Activated naive CD4-positive, alpha-beta T cell treated with anti-CD3 and anti-CD28 coated beads, Interleukin-2, amount 10 ng/mL, durations not matched to agents 7 days and 5 days (primary cell): ENCODE measurements at regions not wholly inside any gene's neighbourhood (a gene's known extent, or its start where the extent isn't known, plus 50 kb on each side); places are given as distances from the start of the nearest gene placed in this dataset.
"Not testable (repeated sequence)": the region's sequence is repeated elsewhere in the genome, so short reads cannot be mapped to it uniquely, and the experiment has no call there.

Source experiments
- CTCF ChIA-PET: fragments of 350-600 bp; sonication (Branson Sonifier 250); formaldehyde crosslinking; loops from one replicate; lab custom pipeline; 2021; ENCODE audit warnings: antibody characterized with exemption; lab: Charles Lee
- DNase-seq: peaks from one replicate; pipeline ENCODE4 v3.0.0-alpha.2; 2020
- H3K27ac Mint-ChIP-seq: one replicate; pipeline ENCODE4 v1.8.0; 2021; ENCODE audit warnings: mild to moderate bottlenecking, moderate library complexity, mixed read lengths
- H3K27me3 Mint-ChIP-seq: one replicate; pipeline ENCODE4 v1.8.0; 2021; ENCODE audit warnings: mild to moderate bottlenecking, mixed read lengths
- H3K36me3 Mint-ChIP-seq: one replicate; pipeline ENCODE4 v1.8.0; 2021; ENCODE audit warnings: mixed read lengths
- H3K4me1 Mint-ChIP-seq: one replicate; pipeline ENCODE4 v1.8.0; 2021; ENCODE audit warnings: mixed read lengths
- H3K4me3 Mint-ChIP-seq: one replicate; pipeline ENCODE4 v1.8.0; 2021; ENCODE audit warnings: mild to moderate bottlenecking, moderate library complexity, mixed read lengths
- H3K9me3 Mint-ChIP-seq: one replicate; pipeline ENCODE4 v1.8.0; 2021; ENCODE audit warnings: mixed read lengths

DNA sequence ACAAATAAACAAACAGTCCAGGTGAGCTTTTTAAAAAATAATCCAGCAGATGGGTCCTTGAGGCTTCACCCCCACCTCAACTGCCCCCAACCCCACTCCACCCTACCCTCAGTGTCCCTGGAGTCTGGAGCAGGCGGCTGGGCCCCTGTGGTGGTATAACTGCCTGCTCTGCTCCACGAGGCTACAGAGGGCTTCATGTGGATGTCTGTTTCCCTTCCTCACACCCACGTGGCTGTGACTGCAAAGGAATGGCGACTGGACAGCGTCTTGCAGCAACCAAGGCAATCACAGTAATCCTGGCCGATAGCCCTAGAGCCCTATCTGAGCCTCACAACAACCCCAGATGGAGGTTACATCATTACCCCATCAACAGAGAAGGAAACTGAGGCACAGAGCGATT, 76.5 kb downstream of the SLC2A10 start:
- H3K9me3 Mint-ChIP-seq = no peaks in the 10 kb centered on the region
- H3K27ac Mint-ChIP-seq = no peak overlapping the region

DNA sequence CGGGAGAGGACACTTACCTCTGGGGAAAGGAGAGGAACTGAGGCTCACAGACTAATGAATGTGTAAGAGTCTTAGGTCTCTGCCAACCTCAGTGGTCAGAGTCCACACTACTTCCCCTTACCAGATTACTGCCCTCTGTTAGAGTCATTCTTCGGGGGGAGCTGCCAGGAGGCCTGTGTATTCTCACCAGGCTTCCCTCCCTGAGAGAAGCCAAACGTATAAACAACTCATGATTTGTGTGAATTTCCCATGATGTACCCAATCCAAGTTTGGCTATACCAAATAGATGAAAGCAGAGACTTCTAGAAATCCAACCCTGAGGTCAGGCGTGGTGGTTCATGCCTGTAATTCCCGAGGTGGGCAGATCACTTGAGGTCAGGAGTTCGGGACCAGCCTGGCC, 77.1 kb downstream of the SLC2A10 start:
- no peaks in the 10 kb centered on the region for H3K4me1 Mint-ChIP-seq
- peaks cover 12% of the 10 kb centered on the region for H3K27me3 Mint-ChIP-seq
- CTCF ChIA-PET = no interaction called here
- no peaks in the 10 kb centered on the region for H3K36me3 Mint-ChIP-seq
- no peak for DNase-seq
- H3K27ac Mint-ChIP-seq = no peak overlapping the region
- H3K9me3 Mint-ChIP-seq = no peaks in the 10 kb centered on the region
- no peak overlapping the region for H3K4me3 Mint-ChIP-seq

More for the DNA sequence above, 76.5 kb downstream of the SLC2A10 start:
- Mint-ChIP-seq H3K27me3 (peaks cover 12% of the 10 kb centered on the region), H3K4me3 (no peak overlapping the region), H3K36me3 (no peaks in the 10 kb centered on the region), H3K4me1 (no peaks in the 10 kb centered on the region)
- CTCF ChIA-PET = no interaction called here
- no peak for DNase-seq

DNA sequence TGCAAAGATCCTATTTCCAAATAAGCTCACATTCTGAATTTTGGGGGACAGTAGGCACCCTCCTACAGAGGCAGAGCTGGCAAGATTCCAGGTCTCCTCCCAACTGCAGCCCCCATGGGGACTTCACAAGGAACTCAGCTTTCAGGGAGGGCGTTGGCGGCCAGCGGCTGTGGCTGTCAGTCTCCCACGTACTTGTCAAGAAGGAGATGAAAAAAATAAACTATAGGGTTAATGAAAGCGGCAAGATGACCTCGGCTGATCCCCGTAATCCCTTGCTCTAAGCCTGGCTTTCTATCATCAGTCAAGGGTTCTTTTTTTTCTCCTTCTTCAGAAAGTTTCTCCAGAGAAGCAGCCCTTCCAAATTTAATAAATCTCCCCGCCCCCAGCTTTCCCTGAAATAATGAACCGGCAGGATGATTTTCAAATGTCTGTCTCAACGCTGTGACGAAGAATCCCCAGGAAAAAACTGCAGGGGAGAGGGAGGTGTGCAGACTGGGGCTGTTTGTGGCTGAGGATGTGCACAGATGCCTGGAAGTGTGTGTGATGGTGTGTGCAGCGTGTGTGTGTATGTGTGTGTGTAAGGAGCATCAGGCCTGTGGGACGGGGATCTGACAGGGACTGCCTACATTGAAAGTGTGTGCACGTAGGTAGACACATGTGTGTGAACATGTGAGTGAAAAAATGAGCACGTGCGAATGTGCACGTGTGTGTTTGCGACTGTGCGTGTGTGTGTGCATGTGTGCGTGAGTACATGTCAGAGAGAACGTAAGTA, 78.7 kb downstream of the SLC2A10 start:
- Mint-ChIP-seq H3K4me1 (no peaks in the 10 kb centered on the region), H3K27me3 (peaks cover 16% of the 10 kb centered on the region), H3K4me3 (no peak overlapping the region), H3K27ac (no peak overlapping the region), H3K9me3 (no peaks in the 10 kb centered on the region), H3K36me3 (no peaks in the 10 kb centered on the region)
- no peak for DNase-seq
- CTCF ChIA-PET = no interaction called here

DNA sequence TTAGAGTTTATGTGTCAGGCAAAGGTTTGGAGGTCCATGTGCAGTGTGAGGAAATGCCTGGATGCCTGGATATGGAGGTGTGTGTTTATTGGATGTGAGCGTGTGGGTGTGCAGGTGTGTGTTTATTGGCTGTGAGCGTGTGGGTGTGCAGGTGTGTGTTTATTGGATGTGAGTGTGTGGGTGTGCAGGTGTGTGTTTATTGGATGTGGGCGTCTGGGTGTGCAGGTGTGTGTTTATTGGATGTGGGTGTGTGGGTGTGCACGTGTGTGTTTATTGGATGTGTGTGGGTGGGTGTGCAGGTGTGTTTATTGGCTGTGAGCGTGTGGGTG, 79.3 kb downstream of the SLC2A10 start:
- peaks cover 14% of the 10 kb centered on the region for H3K27me3 Mint-ChIP-seq
- CTCF ChIA-PET, H3K4me1 Mint-ChIP-seq, H3K4me3 Mint-ChIP-seq, H3K9me3 Mint-ChIP-seq, H3K36me3 Mint-ChIP-seq, DNase-seq, H3K27ac Mint-ChIP-seq: not testable (repeated sequence)

DNA sequence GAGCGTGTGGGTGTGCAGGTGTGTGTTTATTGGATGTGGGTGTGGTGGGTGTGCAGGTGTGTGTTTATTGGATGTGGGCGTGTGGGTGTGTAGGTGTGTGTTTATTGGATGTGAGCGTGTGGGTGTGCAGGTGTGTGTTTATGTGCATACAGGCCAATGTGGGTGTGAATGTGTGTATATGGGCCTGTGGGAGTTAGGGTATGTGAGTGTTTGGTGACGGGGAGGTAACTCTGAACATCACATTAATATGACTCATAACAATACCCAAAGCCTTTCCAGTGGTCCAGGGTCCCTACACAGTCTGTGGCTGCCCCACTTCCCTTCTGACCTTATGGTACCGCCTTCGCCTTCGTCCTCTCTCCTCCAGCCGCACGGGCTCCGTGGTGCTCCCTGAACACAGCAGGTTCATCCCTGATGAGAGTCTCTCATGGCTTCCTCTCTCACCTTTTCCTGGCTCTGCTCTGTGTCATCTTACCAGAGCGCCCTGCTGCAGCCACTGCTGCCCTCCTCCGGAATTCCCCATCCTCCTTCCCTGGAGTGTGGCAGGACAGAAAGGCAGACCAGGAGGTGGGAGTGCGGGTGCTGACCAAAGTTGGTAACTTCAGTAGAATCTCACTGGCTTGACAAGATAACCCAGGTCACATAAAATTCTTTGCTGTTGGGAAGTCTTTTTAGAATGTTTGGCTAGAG, 80.0 kb downstream of the SLC2A10 start:
- Mint-ChIP-seq H3K9me3 (no peaks in the 10 kb centered on the region), H3K27ac (no peak overlapping the region), H3K4me1 (no peaks in the 10 kb centered on the region), H3K36me3 (no peaks in the 10 kb centered on the region), H3K4me3 (no peak overlapping the region), H3K27me3 (peaks cover 13% of the 10 kb centered on the region)
- CTCF ChIA-PET = no interaction called here
- no peak for DNase-seq

DNA sequence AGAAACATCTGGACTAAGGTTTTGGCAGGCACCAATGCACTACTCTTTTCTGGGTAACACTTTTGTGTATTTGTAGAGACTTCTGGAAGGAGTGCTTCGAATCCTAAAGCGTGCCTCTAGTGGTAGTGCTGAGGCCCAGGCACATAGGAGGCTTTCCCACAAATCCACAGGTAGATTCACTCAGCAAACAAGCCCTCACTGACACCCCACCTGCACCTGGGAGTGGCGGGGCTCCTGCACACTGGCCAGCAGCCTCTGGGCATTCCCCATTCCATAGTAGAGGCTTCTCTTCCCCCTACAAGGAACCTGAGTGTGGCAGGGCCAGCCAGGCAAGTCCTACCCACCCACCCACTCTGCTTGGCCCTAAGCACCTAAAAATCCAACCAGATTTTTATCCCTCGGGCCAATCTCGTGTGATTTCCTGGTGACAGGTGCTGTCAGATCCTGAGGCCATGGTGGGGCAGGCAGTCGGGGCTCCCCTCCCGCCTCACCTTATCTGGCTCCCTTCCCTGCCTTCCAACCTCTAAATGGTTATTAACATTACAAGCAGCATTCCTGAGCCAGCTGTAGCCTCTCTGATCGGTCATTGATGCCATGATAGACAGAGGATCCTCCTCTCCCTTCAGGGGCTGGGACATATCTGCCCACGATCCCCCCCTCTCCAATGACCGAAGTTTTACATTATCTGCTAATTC, 82.4 kb downstream of the SLC2A10 start:
- Mint-ChIP-seq H3K27ac (no peak overlapping the region), H3K36me3 (no peaks in the 10 kb centered on the region), H3K27me3 (peaks cover 7% of the 10 kb centered on the region), H3K4me1 (no peaks in the 10 kb centered on the region), H3K9me3 (no peaks in the 10 kb centered on the region), H3K4me3 (no peak overlapping the region)
- no peak for DNase-seq
- CTCF ChIA-PET = no interaction called here

DNA sequence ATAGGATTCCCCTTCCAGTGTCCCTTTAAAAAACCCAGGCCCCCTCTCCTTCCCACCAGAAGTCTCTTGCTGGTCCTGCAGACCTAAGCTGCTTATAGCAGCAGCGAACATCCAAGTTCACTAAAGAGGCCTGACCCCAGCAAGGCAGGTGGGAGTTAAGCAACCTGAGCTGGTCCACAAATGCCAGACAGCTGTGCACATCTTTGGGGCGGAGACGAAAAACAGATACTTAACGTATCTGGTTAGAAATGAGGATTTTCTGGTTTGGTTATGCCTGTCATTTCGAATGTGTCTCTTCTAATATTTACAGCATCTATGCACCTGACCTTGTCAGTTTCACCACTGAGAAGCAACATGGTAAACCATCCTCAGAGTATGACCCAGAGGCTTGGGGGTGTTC, 87.8 kb downstream of the SLC2A10 start:
- DNase-seq = no peak
- H3K27ac Mint-ChIP-seq = no peak overlapping the region
- H3K4me3 Mint-ChIP-seq = no peak overlapping the region
- H3K36me3 Mint-ChIP-seq = no peaks in the 10 kb centered on the region
- no peaks in the 10 kb centered on the region for H3K9me3 Mint-ChIP-seq
- peaks cover 11% of the 10 kb centered on the region for H3K27me3 Mint-ChIP-seq
- CTCF ChIA-PET = no interaction called here
- no peaks in the 10 kb centered on the region for H3K4me1 Mint-ChIP-seq

DNA sequence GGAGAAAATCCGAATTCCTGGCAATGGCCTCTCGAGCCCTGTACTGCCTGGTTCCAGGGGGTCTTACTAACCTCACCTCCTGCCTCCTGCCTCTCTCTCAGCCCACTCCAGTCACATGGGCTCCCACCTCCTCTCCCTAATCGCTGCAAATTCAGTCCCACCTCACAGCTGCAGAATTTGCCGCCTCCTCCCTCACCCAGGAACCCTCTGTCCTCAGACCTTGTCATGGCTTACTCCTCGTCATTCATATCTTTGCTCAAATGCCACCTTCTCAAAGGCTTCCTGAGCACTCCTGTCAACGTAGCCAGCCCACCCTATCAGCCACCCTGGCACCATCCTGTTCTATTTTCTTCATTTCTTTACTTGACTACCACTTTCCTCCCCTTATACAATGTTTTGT, 89.0 kb downstream of the SLC2A10 start:
- H3K4me3 Mint-ChIP-seq = no peak overlapping the region
- CTCF ChIA-PET = no interaction called here
- H3K27ac Mint-ChIP-seq = no peak overlapping the region
- H3K36me3 Mint-ChIP-seq = no peaks in the 10 kb centered on the region
- H3K9me3 Mint-ChIP-seq = no peaks in the 10 kb centered on the region
- no peak for DNase-seq
- no peaks in the 10 kb centered on the region for H3K4me1 Mint-ChIP-seq
- peaks cover 13% of the 10 kb centered on the region for H3K27me3 Mint-ChIP-seq

DNA sequence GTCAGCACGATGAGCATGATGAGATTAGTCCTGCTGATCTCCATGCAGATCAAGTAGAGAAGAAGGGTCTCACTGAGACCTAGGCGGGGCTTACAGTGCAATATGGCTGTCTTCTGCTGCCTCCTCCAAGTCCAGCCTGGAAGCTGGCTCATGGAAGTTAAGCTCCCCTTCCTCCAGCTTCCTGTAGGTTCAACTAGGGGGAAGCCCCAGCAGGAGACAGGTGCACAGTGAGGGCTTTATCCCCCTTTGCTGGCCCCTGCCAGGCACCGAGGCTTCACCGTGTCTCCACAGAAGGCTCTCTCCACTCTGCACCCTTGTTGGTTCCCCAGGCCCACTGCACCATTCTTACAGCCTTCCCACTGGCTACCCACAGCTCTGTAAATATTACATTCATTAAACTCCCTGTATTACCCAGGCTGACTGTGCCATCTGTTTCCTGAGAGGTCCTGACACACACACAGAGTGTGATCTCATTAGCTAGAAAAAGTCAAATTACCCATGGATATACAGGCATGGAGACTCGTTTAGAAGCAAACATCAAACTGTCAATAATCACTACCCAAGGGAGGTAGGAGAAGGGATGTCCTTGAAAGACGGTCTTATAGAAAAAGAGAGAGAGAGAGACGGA, 90.4 kb downstream of the SLC2A10 start:
- CTCF ChIA-PET = no interaction called here

DNA sequence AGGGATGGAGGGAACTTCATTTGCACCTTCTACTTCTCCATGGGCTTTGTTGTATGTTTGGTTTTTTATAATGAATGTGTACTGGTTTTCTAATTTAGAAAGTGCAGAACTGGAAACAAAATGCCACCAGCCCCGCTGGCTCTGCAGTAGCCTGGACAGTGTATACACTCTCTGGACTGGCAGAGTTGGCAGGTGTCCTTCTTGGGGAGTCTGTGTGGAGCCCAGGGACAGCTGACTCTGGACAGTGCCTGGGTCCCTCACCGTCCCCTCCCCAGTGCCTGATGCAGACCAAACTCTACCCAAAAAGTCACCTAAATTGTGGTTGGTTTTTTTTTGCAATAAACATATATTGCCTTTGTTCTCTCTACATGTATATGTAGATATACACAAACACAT, 91.0 kb downstream of the SLC2A10 start:
- no peaks in the 10 kb centered on the region for H3K4me1 Mint-ChIP-seq
- no peak for DNase-seq
- no peak overlapping the region for H3K27ac Mint-ChIP-seq
- H3K36me3 Mint-ChIP-seq = no peaks in the 10 kb centered on the region
- CTCF ChIA-PET = no interaction called here
- H3K27me3 Mint-ChIP-seq = peaks cover 21% of the 10 kb centered on the region
- H3K9me3 Mint-ChIP-seq = no peaks in the 10 kb centered on the region
- no peak overlapping the region for H3K4me3 Mint-ChIP-seq

More for the DNA sequence above, 90.4 kb downstream of the SLC2A10 start:
- H3K4me3 Mint-ChIP-seq = no peak overlapping the region
- no peak for DNase-seq
- peaks cover 21% of the 10 kb centered on the region for H3K27me3 Mint-ChIP-seq
- no peaks in the 10 kb centered on the region for H3K9me3 Mint-ChIP-seq
- no peak overlapping the region for H3K27ac Mint-ChIP-seq
- H3K36me3 Mint-ChIP-seq = no peaks in the 10 kb centered on the region
- no peaks in the 10 kb centered on the region for H3K4me1 Mint-ChIP-seq

DNA sequence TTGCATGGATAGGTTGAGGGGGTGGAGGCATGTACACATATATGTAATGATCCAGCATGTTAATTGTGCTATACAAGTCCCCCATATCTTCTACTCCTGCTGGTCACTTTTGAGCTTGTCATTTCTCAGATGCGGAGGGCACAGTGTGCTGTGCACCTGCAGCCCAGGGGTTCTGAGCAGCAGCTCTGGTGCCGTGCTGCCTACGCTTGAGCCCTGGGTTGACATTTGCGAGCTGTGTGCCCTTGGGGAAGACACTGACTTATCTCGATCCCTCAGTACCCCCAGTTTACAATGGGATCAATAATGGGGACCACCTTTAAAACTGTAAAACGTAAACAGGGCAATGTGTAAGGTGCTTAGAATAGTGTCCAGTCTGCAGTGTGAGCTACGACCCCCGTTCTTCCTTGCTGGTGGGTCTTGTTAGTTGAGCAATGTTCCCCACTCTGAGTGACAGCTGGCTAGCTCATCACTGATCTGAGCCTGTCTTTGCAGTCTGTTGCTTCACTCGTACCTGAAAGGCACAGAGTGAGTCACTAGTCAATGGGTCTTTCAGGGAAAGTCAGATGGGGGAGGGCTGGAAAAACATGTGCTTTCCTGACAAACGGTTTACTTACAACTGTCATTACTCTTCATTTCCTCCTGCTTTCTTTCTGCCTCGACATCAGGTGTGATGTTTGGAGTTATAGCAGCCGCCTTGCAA, 91.7 kb downstream of the SLC2A10 start:
- Mint-ChIP-seq H3K27me3 (peaks cover 21% of the 10 kb centered on the region), H3K4me1 (no peaks in the 10 kb centered on the region), H3K9me3 (no peaks in the 10 kb centered on the region), H3K36me3 (no peaks in the 10 kb centered on the region), H3K27ac (no peak overlapping the region), H3K4me3 (no peak overlapping the region)
- DNase-seq = no peak
- CTCF ChIA-PET = no interaction called here

DNA sequence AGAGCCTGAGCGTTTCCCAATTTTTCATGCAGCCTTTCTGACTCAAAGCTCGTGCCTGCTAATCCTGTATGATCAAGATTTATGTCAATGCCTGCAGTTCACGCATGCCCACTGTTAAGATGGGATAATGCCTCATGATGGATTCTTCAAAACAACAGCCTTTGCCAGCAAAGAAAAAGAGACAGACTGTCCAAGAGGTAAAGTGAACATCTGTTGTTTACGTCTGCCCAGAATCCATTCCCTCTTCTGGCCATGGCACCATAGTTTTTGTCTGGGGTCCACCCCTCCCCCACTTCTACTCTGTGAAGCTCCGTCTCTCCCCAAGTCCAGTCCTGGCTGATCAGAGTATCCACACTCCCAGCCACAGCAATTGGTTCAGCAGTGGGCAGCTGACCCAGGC, 91.9 kb upstream of the EYA2 start:
- Mint-ChIP-seq H3K27ac (no peak overlapping the region), H3K36me3 (no peaks in the 10 kb centered on the region), H3K27me3 (peaks cover 35% of the 10 kb centered on the region), H3K4me1 (no peaks in the 10 kb centered on the region), H3K9me3 (no peaks in the 10 kb centered on the region), H3K4me3 (no peak overlapping the region)
- CTCF ChIA-PET = no interaction called here
- DNase-seq = no peak

DNA sequence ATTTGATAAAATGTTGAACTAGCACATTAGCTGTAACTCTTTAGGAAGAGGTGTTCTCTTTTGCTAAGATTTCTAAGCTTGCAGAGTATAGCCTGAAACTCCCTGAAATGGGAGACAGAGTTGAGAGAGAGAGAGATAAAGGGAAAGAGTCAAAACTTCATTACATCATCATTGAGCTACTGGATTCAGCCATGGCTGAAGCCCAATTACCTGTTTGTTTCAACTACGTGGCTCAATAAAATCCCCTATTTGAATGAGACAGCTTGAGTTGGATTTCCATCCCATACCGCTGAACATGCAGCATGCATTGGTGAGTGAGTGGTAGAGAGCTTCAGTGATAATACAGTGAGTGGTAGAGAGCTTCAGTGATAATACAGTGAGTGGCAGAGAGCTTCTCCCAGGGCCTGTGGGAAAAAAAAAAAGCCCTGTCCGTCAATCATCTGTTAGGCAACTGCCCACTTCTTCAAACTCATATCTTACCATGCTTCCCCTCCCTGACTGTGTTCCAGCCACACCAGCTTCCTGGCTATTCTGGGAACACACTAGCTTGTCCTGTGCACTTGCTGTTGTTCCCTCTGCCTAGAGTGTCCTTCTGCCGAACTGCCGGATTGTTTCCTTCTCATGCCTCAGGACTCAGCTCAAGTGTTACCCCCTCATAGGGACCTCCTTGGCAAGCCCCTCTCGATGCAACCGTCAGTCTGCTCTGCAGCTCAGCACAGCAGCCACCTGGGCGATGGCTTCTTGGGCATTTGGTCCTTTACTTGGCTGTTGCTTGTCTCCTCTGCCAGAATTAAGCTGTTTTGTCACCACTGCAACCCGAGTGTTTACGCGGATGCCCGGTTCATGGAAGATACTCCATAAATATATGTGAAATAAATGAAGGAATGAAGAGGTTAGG, 91.3 kb upstream of the EYA2 start:
- Mint-ChIP-seq H3K9me3 (no peaks in the 10 kb centered on the region), H3K36me3 (no peaks in the 10 kb centered on the region), H3K27ac (no peak overlapping the region), H3K4me3 (no peak overlapping the region), H3K27me3 (peaks cover 37% of the 10 kb centered on the region), H3K4me1 (no peaks in the 10 kb centered on the region)
- CTCF ChIA-PET = no interaction called here
- DNase-seq = no peak
